HG02798 (cell line): ENCODE measurements at regions not wholly inside any gene's neighbourhood (a gene's known extent, or its start where the extent isn't known, plus 50 kb on each side); places are given as distances from the start of the nearest gene placed in this dataset.
A peak's percentile ranks its signal among the peaks of the same experiment; 100 is the strongest.

Source experiments
- ATAC-seq: cut with Tn5 transposase; IDR thresholded peaks from one replicate; pipeline ENCODE4 v1.9.1; 2021; ENCODE audit warnings: mild to moderate bottlenecking; ENCODE audit not compliant: unreplicated experiment, poor library complexity

- no peak for ATAC-seq
Measured at GRCh38 chr11:128021349-128022006, 565.9 kb downstream of the ETS1 start.

GRCh38 chr11:128018692-128019091, 568.7 kb downstream of the ETS1 start:
- no peak for ATAC-seq

DNA sequence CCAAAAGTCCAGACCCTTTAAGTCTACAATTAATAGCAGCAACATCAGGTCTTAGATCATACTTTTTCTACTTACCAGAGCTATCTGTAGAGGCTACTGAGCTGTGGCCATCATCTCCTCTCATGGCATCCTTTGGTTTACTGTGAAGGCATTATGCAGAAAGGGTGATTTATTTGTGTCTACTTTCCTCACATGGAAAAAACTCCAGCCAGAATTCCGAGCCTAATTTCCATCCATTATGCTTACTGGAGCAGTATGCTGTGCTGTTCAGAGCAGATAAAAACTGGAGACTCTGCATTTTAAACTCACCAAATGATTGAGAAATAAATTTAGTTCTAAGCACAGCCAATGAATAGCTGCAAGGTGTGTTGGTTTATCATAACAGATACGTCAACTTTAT, 581.8 kb downstream of the ETS1 start:
- ATAC-seq, result no peak

DNA sequence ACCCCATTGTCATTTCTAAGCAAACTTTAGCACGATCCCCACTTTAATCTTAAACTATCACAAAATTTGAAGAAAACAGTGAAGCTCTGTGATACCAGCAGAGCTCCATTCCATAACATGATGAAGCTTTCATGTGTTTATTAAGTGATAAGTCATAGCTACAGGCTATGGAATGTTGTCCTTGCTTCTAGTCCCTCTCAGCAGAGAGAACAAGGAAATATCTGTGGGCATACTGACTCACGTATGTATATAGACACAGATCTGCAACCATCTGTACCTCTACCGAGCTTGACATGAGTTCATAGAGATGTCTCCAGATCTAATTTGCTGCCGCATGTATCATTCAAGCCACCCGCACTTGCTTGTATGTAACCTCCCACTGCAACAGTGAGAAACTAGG, 588.9 kb downstream of the ETS1 start:
- ATAC-seq, result no peak

DNA sequence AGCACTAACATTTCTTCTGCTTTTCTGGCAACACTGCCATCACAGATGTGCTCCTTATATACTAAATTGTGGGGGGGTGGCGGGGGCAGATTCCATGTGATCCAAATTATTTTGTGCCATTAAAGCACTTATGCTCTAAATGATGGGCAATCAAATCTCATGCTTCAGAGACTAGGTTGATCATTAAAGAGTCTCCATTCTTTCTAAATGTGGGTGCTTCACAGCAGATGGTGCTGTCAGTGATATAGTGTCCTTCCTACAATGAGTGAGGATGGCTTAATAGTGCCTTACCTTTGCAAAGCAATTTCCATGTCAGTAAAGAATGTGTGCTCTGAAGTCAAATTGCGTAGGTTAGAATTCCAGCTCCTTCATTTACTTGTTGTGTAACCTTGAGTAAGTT, 589.8 kb downstream of the ETS1 start:
- no peak for ATAC-seq

GRCh38 chr11:127996825-127997224, 590.5 kb downstream of the ETS1 start:
- ATAC-seq, result no peak

- ATAC-seq, result no peak
Measured at GRCh38 chr11:127995921-127996320, 591.4 kb downstream of the ETS1 start.

GRCh38 chr11:127994736-127995135, 592.6 kb downstream of the ETS1 start:
- ATAC-seq, result no peak

DNA sequence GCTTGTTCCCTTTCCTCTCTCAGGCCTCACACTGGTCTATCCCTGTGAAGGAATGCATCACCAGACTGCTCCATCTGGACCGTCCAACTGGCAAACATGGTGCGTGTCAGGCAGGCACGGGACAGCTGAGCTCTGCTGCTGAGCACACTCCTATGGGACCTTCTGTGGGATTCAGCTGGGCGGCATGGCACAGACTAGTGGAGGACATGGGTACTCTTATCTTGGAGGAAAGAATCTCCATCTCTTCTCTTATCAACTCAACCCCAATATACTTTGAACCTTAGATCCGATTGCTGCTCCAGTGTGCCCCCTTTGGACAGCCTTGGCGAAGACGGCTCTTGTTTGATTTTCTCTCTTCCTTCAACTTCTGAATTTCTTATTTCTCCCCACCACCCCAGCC, 593.6 kb downstream of the ETS1 start:
- no peak for ATAC-seq

DNA sequence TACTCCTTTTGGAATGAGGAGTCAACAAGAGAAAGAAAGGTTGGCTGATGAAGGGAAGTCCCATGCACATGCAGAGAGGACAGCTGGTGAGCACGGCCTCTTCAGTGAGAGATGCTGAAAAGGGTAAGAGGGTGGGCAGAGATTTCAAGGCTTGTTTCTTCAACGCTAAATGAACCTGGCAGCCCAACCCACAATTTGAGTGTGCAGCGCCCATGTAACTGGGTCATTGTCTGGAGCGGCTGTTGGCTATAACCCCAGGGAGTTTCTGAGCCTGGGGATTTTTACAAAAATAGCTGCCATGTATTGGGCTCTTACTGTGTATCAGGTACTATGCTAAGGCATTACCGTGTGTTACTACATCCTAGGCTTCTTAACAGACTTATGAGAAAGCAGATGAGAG, 594.1 kb downstream of the ETS1 start:
- ATAC-seq, result no peak

GRCh38 chr11:127986073-127986472, 601.3 kb downstream of the ETS1 start:
- no peak for ATAC-seq

GRCh38 chr11:127972816-127973215, 614.5 kb downstream of the ETS1 start:
- ATAC-seq, result no peak

GRCh38 chr11:127971448-127971847, 615.9 kb downstream of the ETS1 start:
- ATAC-seq, result no peak

- no peak for ATAC-seq
Measured at GRCh38 chr11:127966821-127967220, 620.5 kb downstream of the ETS1 start.

DNA sequence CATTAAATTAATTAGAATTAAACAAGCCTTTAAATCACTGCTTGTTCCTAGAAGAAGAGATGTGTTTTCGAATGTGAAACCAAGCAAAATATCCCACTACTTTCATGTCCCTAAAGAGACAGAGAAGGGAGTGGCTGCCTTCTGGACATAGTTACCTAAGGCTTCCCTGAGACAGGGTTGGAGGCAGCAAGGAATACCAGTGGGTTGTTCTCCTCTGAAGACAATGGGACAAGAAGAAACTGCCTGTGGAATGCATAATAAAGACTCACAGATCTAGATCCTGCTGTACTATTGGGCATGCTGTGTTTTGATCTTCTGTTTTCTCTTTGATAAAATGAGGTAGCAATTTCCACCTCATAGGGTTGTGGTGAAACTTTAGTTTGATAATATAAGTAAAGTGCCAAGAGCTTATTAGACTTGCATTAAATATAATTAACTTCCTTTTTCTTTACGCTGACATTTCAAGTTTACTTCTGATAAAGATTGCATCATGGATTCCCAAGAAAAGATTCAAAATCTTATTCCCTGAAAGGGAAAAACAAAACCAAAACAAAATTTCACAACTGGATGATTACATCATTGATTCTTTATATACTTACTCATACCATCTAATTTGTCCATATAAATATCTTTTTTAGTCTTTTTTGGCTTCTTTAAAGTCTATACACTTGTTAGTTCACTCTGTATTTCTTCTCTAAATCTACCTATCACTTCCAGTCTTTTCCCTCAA, 621.3 kb downstream of the ETS1 start:
- ATAC-seq, result no peak

- ATAC-seq, result no peak
Measured at GRCh38 chr11:127962416-127962815, 624.9 kb downstream of the ETS1 start.

DNA sequence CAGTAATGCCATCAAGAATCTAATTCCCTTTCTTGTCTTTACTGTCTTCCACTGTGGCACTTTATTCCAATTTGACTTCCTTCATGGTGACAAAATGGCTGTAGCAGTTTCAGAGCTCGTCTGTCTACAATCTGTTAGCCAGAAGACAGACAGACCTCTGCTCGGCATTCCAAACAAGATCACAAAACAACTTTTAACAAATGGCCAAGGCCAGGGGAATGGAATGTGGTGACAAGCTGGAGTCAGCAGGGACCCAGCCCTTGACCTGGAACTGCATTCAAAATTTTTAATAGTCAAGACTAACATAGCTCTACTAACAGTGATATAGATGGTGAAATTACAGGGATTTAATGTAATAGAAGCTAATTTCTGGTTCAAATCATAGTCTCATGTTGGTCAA, 637.2 kb downstream of the ETS1 start:
- no peak for ATAC-seq

- ATAC-seq, result no peak
Measured at GRCh38 chr11:127943763-127944162, 643.6 kb downstream of the ETS1 start.

- no peak for ATAC-seq
Measured at GRCh38 chr11:127943152-127943551, 644.2 kb downstream of the ETS1 start.

- peak; percentile 45 for ATAC-seq
Measured at GRCh38 chr11:127941554-127941953, 645.8 kb downstream of the ETS1 start.

- no peak for ATAC-seq
Measured at GRCh38 chr11:127939000-127939399, 648.4 kb downstream of the ETS1 start.

GRCh38 chr11:127935081-127935480, 652.3 kb downstream of the ETS1 start:
- no peak for ATAC-seq
